ENCODE measurements at regions not wholly inside any gene's neighbourhood (a gene's known extent, or its start where the extent isn't known, plus 50 kb on each side); places are given as distances from the start of the nearest gene placed in this dataset.

GRCh38 chr9:27925815-27926214 is 352.5 kb upstream of the C9orf72 start:
- no peak for DNase-seq

GRCh38 chr9:27929841-27930240 is 356.6 kb upstream of the C9orf72 start:
- no peak for DNase-seq

- DNase-seq = no peak
These were observed 360.1 kb upstream of the C9orf72 start for GRCh38 chr9:27933210-27934025.

GRCh38 chr9:27934471-27934870 is 361.2 kb upstream of the C9orf72 start:
- no peak for DNase-seq

- no peak for DNase-seq
These were observed 365.9 kb upstream of the C9orf72 start for GRCh38 chr9:27939186-27939585.

GRCh38 chr9:27940535-27940934 is 367.3 kb upstream of the C9orf72 start:
- DNase-seq = no peak

- DNase-seq = no peak
These were observed 370.2 kb upstream of the C9orf72 start for GRCh38 chr9:27943501-27943900.

GRCh38 chr9:27945386-27945785 is 372.1 kb upstream of the C9orf72 start:
- no peak for DNase-seq

- no peak for DNase-seq
These were observed 377.1 kb upstream of the C9orf72 start for GRCh38 chr9:27950382-27950781.

GRCh38 chr9:27954858-27955257 is 381.6 kb upstream of the C9orf72 start:
- DNase-seq = no peak

GRCh38 chr9:27963836-27964235 is 390.6 kb upstream of the C9orf72 start:
- no peak for DNase-seq

- no peak for DNase-seq
These were observed 393.9 kb upstream of the C9orf72 start for GRCh38 chr9:27967210-27967609.

- no peak for DNase-seq
These were observed 404.6 kb upstream of the C9orf72 start for GRCh38 chr9:27977931-27978330.

- no peak for DNase-seq
These were observed 412.4 kb upstream of the C9orf72 start for GRCh38 chr9:27985714-27986113.

GRCh38 chr9:27990524-27990923 is 417.2 kb upstream of the C9orf72 start:
- DNase-seq = no peak

- DNase-seq = no peak
These were observed 417.9 kb upstream of the C9orf72 start for GRCh38 chr9:27991221-27991620.

- DNase-seq = no peak
These were observed 427.8 kb upstream of the C9orf72 start for GRCh38 chr9:28001096-28001495.

GRCh38 chr9:28004900-28005299 is 431.6 kb upstream of the C9orf72 start:
- DNase-seq = no peak

- no peak for DNase-seq
These were observed 432.5 kb upstream of the C9orf72 start for GRCh38 chr9:28005779-28006178.

- no peak for DNase-seq
These were observed 434.0 kb upstream of the C9orf72 start for GRCh38 chr9:28007097-28007817.

GRCh38 chr9:28014212-28014611 is 440.9 kb upstream of the C9orf72 start:
- no peak for DNase-seq

GRCh38 chr9:28024676-28025075 is 451.4 kb upstream of the C9orf72 start:
- DNase-seq = no peak

- DNase-seq = no peak
These were observed 451.9 kb upstream of the C9orf72 start for GRCh38 chr9:28025186-28025585.

- DNase-seq = no peak
These were observed 458.4 kb upstream of the C9orf72 start for GRCh38 chr9:28031521-28032267.
